MM.1S (cell line): ENCODE measurements at regions not wholly inside any gene's neighbourhood (a gene's known extent, or its start where the extent isn't known, plus 50 kb on each side); places are given as distances from the start of the nearest gene placed in this dataset.

Experiments used
- DNase-seq: peaks from one replicate; pipeline ENCODE4 v3.0.0-alpha.2; 2015
- H2AFZ ChIP-seq: fragments of 300-600 bp; sonication (generic); 2 replicates; pipeline ENCODE4 v1.6.0; 2016; ENCODE audit warnings: antibody characterized with exemption, low read length
- H3F3A ChIP-seq: fragments of 300-600 bp; sonication (generic); 2 replicates; pipeline ENCODE4 v1.6.1; 2016; ENCODE audit warnings: mild to moderate bottlenecking, antibody characterized with exemption, low read length, moderate library complexity, mixed read lengths; ENCODE audit not compliant: insufficient read depth
- H3K27ac ChIP-seq: fragments of 300-600 bp; sonication (generic); 2 replicates; pipeline ENCODE4 v1.5.1; 2016; ENCODE audit warnings: mild to moderate bottlenecking, low read length
- H3K27me3 ChIP-seq: fragments of 300-600 bp; sonication (generic); replicated peaks from 2 replicates; pipeline ENCODE4 v1.6.0; 2016; ENCODE audit warnings: low read length; ENCODE audit not compliant: insufficient read depth
- H3K36me3 ChIP-seq: fragments of 300-600 bp; sonication (generic); replicated peaks from 2 replicates; pipeline ENCODE4 v1.6.1; 2016; ENCODE audit warnings: mild to moderate bottlenecking, low read length, mixed read lengths; ENCODE audit not compliant: insufficient read depth
- H3K4me1 ChIP-seq: fragments of 300-600 bp; sonication (generic); 2 replicates; pipeline ENCODE4 v1.6.1; 2016; ENCODE audit warnings: low read length, mixed read lengths
- H3K4me2 ChIP-seq: fragments of 300-600 bp; sonication (generic); 2 replicates; pipeline ENCODE4 v1.6.0; 2016; ENCODE audit warnings: low read depth, low read length
- H3K4me3 ChIP-seq: fragments of 300-600 bp; sonication (generic); 2 replicates; pipeline ENCODE4 v1.5.1; 2016; ENCODE audit warnings: low read length, mixed read lengths
- H3K79me2 ChIP-seq: fragments of 300-600 bp; sonication (generic); 2 replicates; pipeline ENCODE4 v1.6.1; 2016; ENCODE audit warnings: mixed run types, low read length, mixed read lengths
- H3K9ac ChIP-seq: fragments of 300-600 bp; sonication (generic); 2 replicates; pipeline ENCODE4 v1.6.1; 2016; ENCODE audit warnings: low read length, mixed read lengths
- H3K9me2 ChIP-seq: fragments of 300-600 bp; sonication (generic); replicated peaks from 2 replicates; pipeline ENCODE4 v1.6.1; 2016; ENCODE audit warnings: mild to moderate bottlenecking, low read length, mixed read lengths; ENCODE audit not compliant: insufficient read depth
- H3K9me3 ChIP-seq: fragments of 300-600 bp; sonication (generic); replicated peaks from 2 replicates; pipeline ENCODE4 v1.6.1; 2016; ENCODE audit warnings: mild to moderate bottlenecking, low read length, mixed read lengths; ENCODE audit not compliant: insufficient read depth
- H4K20me1 ChIP-seq: fragments of 300-600 bp; sonication (generic); 2 replicates; pipeline ENCODE4 v1.6.1; 2016; ENCODE audit warnings: mild to moderate bottlenecking, low read length, moderate library complexity, mixed read lengths; ENCODE audit not compliant: insufficient read depth
- EZH2 ChIP-seq: fragments of 300-600 bp; sonication (generic); optimal IDR thresholded peaks from 2 replicates; pipeline ENCODE3; 2017; ENCODE audit warnings: low read depth, mild to moderate bottlenecking, antibody characterized with exemption, low read length, mixed read lengths
- EZH2phosphoT487 ChIP-seq: fragments of 300-600 bp; sonication (generic); IDR thresholded peaks from 2 replicates; pipeline ENCODE4 v1.6.1; 2018; ENCODE audit warnings: antibody characterized with exemption, low read length
- TF ChIP-seq, protein P1 (sequence below): fragments of 300-600 bp; sonication (generic); IDR thresholded peaks from 2 replicates; pipeline ENCODE4 v1.5.1; 2016; ENCODE audit warnings: antibody characterized with exemption, low read length, mixed read lengths

DNA sequence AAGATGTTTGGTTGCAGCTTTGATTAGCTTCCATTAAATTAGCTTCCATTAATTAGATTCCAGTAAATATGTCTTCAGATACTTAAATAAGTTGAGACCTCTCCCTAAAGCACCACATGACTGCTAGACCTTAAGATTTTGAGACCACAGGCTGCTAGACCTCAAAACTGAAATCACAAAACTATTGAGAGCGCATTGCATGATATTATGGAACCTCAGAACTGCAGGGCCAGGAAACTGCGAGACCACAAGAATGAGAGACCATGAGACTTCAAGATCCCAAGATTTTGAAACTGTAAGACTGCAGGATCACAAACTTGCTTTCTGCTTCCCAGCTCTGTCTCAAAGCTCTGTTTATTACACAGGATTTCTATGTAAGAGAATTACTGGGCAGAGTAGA, 87.4 kb downstream of the TRIM42 start:
- TF ChIP-seq, protein P1, sequence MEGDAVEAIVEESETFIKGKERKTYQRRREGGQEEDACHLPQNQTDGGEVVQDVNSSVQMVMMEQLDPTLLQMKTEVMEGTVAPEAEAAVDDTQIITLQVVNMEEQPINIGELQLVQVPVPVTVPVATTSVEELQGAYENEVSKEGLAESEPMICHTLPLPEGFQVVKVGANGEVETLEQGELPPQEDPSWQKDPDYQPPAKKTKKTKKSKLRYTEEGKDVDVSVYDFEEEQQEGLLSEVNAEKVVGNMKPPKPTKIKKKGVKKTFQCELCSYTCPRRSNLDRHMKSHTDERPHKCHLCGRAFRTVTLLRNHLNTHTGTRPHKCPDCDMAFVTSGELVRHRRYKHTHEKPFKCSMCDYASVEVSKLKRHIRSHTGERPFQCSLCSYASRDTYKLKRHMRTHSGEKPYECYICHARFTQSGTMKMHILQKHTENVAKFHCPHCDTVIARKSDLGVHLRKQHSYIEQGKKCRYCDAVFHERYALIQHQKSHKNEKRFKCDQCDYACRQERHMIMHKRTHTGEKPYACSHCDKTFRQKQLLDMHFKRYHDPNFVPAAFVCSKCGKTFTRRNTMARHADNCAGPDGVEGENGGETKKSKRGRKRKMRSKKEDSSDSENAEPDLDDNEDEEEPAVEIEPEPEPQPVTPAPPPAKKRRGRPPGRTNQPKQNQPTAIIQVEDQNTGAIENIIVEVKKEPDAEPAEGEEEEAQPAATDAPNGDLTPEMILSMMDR, result no peak
- TF ChIP-seq EZH2phosphoT487 (no peak), EZH2 (no peak)
- H2AFZ ChIP-seq, result no peak overlapping the region
- peaks cover 33% of the 10 kb centered on the region for H3K4me1 ChIP-seq

DNA sequence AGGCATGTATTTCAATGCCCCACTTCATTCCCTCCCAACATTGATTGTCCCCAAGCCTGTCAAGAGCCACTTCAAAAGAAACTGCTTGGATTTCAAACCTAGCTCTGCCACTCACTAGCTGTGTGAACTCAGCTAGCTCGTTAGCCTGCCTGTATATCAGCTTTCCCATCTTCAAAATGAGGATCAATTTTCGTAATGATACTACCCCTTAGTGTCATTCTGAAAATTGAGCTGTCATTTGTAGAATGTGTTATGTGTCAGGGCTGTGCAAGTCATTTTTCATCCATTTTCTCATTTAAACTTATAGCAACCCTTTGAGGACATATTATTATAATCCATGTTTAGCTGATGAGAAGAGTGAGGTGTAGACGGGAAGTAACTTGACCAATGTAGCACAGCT, 88.6 kb downstream of the TRIM42 start:
- no peak for DNase-seq
- peaks cover 8% of the 10 kb centered on the region; the same call in 1 of the 2 replicates for H3F3A ChIP-seq
- H3K27me3 ChIP-seq, result no peaks in the 10 kb centered on the region
- TF ChIP-seq, protein P1, result no peak
- TF ChIP-seq EZH2phosphoT487, result no peak
- TF ChIP-seq EZH2, result no peak
- no peaks in the 10 kb centered on the region for H4K20me1 ChIP-seq
- H3K4me2 ChIP-seq, result no peak overlapping the region
- H3K79me2 ChIP-seq, result no peaks in the 10 kb centered on the region
- no peak overlapping the region for H3K27ac ChIP-seq
- H3K9me3 ChIP-seq, result no peaks in the 10 kb centered on the region
- no peaks in the 10 kb centered on the region for H3K9me2 ChIP-seq
- no peak overlapping the region for H2AFZ ChIP-seq
- no peak overlapping the region for H3K4me3 ChIP-seq
- no peak overlapping the region for H3K9ac ChIP-seq
- peaks cover 32% of the 10 kb centered on the region for H3K4me1 ChIP-seq
- H3K36me3 ChIP-seq, result no peaks in the 10 kb centered on the region

More for the DNA sequence above, 87.4 kb downstream of the TRIM42 start:
- Histone ChIP-seq H3K27ac (peak overlapping the region; percentile 14; the same call in 1 of the 2 replicates), H3K9me2 (no peaks in the 10 kb centered on the region), H3K9ac (no peak overlapping the region), H3K4me3 (no peak overlapping the region), H3K9me3 (no peaks in the 10 kb centered on the region), H3K79me2 (no peaks in the 10 kb centered on the region), H3F3A (peaks cover 8% of the 10 kb centered on the region; the same call in 1 of the 2 replicates), H3K4me2 (peak overlapping the region; percentile 46), H3K36me3 (no peaks in the 10 kb centered on the region), H3K27me3 (no peaks in the 10 kb centered on the region), H4K20me1 (no peaks in the 10 kb centered on the region)
- peak; percentile 73 for DNase-seq

DNA sequence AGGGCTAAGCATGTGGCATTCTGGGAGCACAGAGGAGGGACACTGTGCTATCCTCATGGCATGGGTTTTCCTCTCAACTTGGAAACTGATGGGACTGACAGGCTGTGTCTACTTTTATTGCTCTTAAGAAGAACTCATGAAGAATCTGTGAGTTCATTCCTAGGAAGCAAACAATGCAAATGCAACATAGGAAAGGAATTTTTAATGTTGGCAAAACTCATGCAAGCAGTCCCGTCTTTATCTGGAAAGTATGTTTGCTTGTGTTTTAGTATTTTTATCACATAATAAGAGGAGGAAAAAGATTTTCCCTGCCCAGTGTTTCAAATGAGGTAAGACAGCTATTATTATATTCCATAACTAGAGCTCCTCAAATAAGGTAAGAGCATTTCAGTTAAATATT, 89.7 kb downstream of the TRIM42 start:
- H3K9ac ChIP-seq, result no peak overlapping the region
- H3K4me3 ChIP-seq, result no peak overlapping the region
- no peaks in the 10 kb centered on the region for H3K36me3 ChIP-seq
- H2AFZ ChIP-seq, result no peak overlapping the region
- no peak overlapping the region for H3K4me2 ChIP-seq
- peaks cover 29% of the 10 kb centered on the region for H3K4me1 ChIP-seq
- DNase-seq, result no peak
- H3K27me3 ChIP-seq, result no peaks in the 10 kb centered on the region
- no peak overlapping the region for H3K27ac ChIP-seq
- no peaks in the 10 kb centered on the region for H3K9me3 ChIP-seq
- H3K9me2 ChIP-seq, result no peaks in the 10 kb centered on the region
- no peaks in the 10 kb centered on the region for H4K20me1 ChIP-seq
- H3K79me2 ChIP-seq, result no peaks in the 10 kb centered on the region
- peaks cover 8% of the 10 kb centered on the region; the same call in 1 of the 2 replicates for H3F3A ChIP-seq
- no peak for TF ChIP-seq EZH2
- TF ChIP-seq, protein P1, result no peak
- TF ChIP-seq EZH2phosphoT487, result no peak
